H9 (cell line): ENCODE measurements at regions not wholly inside any gene's neighbourhood (a gene's known extent, or its start where the extent isn't known, plus 50 kb on each side); places are given as distances from the start of the nearest gene placed in this dataset.

Experiments used
- DNase-seq: peaks from one replicate; pipeline ENCODE4 v3.0.0-alpha.2; 2017
- H2AFZ ChIP-seq: one replicate; pipeline ENCODE4 v1.6.1; 2013; ENCODE audit warnings: mild to moderate bottlenecking, low read length, control low read depth, moderate library complexity
- H2AK5ac ChIP-seq: 2 replicates; pipeline ENCODE4 v1.6.1; 2013; ENCODE audit warnings: low read length, control low read depth, mixed read lengths; ENCODE audit not compliant: insufficient read length
- H2BK120ac ChIP-seq: one replicate; pipeline ENCODE4 v1.6.1; 2013; ENCODE audit warnings: low read depth, mild to moderate bottlenecking, low read length, control low read depth, inconsistent platforms; ENCODE audit not compliant: poor library complexity, severe bottlenecking
- H2BK12ac ChIP-seq: 2 replicates; pipeline ENCODE4 v1.6.1; 2013; ENCODE audit warnings: low read length, control low read depth, mixed read lengths, low read depth; ENCODE audit not compliant: insufficient read length
- H2BK15ac ChIP-seq: 2 replicates; pipeline ENCODE4 v1.6.1; 2013; ENCODE audit warnings: low read depth, low read length, control low read depth
- H2BK20ac ChIP-seq: one replicate; pipeline ENCODE4 v1.6.1; 2013; ENCODE audit warnings: low read depth, mild to moderate bottlenecking, low read length, control low read depth, inconsistent platforms; ENCODE audit not compliant: poor library complexity, severe bottlenecking
- H2BK5ac ChIP-seq: 2 replicates; pipeline ENCODE4 v1.6.1; 2013; ENCODE audit warnings: low read length, control low read depth, mixed read lengths; ENCODE audit not compliant: insufficient read length
- H3K14ac ChIP-seq: 2 replicates; pipeline ENCODE4 v1.6.1; 2013; ENCODE audit warnings: low read length, control low read depth; ENCODE audit not compliant: insufficient read depth
- H3K18ac ChIP-seq: 2 replicates; pipeline ENCODE4 v1.6.1; 2013; ENCODE audit warnings: low read depth, mild to moderate bottlenecking, mixed read lengths, low read length, control low read depth; ENCODE audit not compliant: insufficient read length
- H3K23ac ChIP-seq: 2 replicates; pipeline ENCODE4 v1.6.1; 2013; ENCODE audit warnings: low read length, control low read depth, mixed read lengths, low read depth; ENCODE audit not compliant: insufficient read length
- H3K23me2 ChIP-seq: 2 replicates; pipeline ENCODE4 v1.6.1; 2013; ENCODE audit warnings: low read depth, mild to moderate bottlenecking, mixed read lengths, low read length, control low read depth; ENCODE audit not compliant: insufficient read length, poor library complexity, severe bottlenecking
- H3K27ac ChIP-seq: 2 replicates; pipeline ENCODE4 v1.5.1; 2013; ENCODE audit warnings: low read length, control low read depth, mixed read lengths, low read depth; ENCODE audit not compliant: insufficient read length
- H3K27me3 ChIP-seq: 2 replicates; pipeline ENCODE4 v1.6.1; 2013; ENCODE audit warnings: low read length, control low read depth, inconsistent platforms; ENCODE audit not compliant: insufficient read depth
- H3K4ac ChIP-seq: 2 replicates; pipeline ENCODE4 v1.6.1; 2013; ENCODE audit warnings: low read depth, mild to moderate bottlenecking, control low read depth, inconsistent platforms, low read length, moderate library complexity
- H3K4me1 ChIP-seq: 2 replicates; pipeline ENCODE4 v1.6.1; 2013; ENCODE audit warnings: low read length, control low read depth, inconsistent platforms; ENCODE audit not compliant: insufficient read depth
- H3K4me2 ChIP-seq: 2 replicates; pipeline ENCODE4 v1.6.1; 2013; ENCODE audit warnings: low read length, control low read depth, mixed read lengths; ENCODE audit not compliant: insufficient read length, insufficient read depth
- H3K56ac ChIP-seq: 2 replicates; pipeline ENCODE4 v1.6.1; 2013; ENCODE audit warnings: low read depth, mild to moderate bottlenecking, mixed read lengths, low read length, control low read depth; ENCODE audit not compliant: insufficient read length
- H3K79me1 ChIP-seq: 2 replicates; pipeline ENCODE4 v1.6.1; 2013; ENCODE audit warnings: low read depth, mild to moderate bottlenecking, moderate library complexity, low read length, control low read depth, inconsistent platforms; ENCODE audit not compliant: insufficient read depth, poor library complexity, severe bottlenecking
- H3K79me2 ChIP-seq: 2 replicates; pipeline ENCODE4 v1.6.1; 2013; ENCODE audit warnings: low read length, control low read depth, inconsistent platforms; ENCODE audit not compliant: insufficient read depth
- H3K9ac ChIP-seq: 2 replicates; pipeline ENCODE4 v1.6.1; 2013; ENCODE audit warnings: low read length, control low read depth, mixed read lengths; ENCODE audit not compliant: insufficient read length; ENCODE audit errors: extremely low read depth
- H3K9me3 ChIP-seq: one replicate; pipeline ENCODE4 v1.6.1; 2013; ENCODE audit warnings: low read depth, low read length, inconsistent platforms; ENCODE audit not compliant: control insufficient read depth
- H3T11ph ChIP-seq: one replicate; pipeline ENCODE4 v1.6.1; 2013; ENCODE audit warnings: mild to moderate bottlenecking, low read length, control low read depth, inconsistent platforms
- H4K20me1 ChIP-seq: one replicate; pipeline ENCODE4 v1.6.1; 2013; ENCODE audit not compliant: control insufficient read depth, insufficient read length, insufficient read depth
- H4K5ac ChIP-seq: 2 replicates; pipeline ENCODE4 v1.6.1; 2013; ENCODE audit warnings: low read depth, mild to moderate bottlenecking, mixed read lengths, low read length, control low read depth; ENCODE audit not compliant: insufficient read length
- H4K8ac ChIP-seq: replicated peaks from 2 replicates; pipeline ENCODE4 v1.6.1; 2013; ENCODE audit warnings: low read length, control low read depth, mixed read lengths, low read depth; ENCODE audit not compliant: insufficient read length
- H4K91ac ChIP-seq: 2 replicates; pipeline ENCODE4 v1.6.1; 2013; ENCODE audit warnings: low read depth, mild to moderate bottlenecking, moderate library complexity, mixed read lengths, low read length, control low read depth; ENCODE audit not compliant: insufficient read length
- H3K27ac Mint-ChIP-seq, 3 experiments: 2 replicates in 2 of 3; 3 replicates in 1 of 3; pipeline ENCODE4 v1.8.0; 2020 to 2021; ENCODE audit warnings: mixed read lengths in 3 of 3, mild to moderate bottlenecking in 1 of 3, moderate library complexity in 1 of 3
- H3K27me3 Mint-ChIP-seq: 2 replicates; pipeline ENCODE4 v1.8.0; 2021; ENCODE audit warnings: low read depth, mild to moderate bottlenecking, moderate library complexity, mixed read lengths
- H3K36me3 Mint-ChIP-seq, 3 experiments: 2 replicates in 2 of 3; 3 replicates in 1 of 3; pipeline ENCODE4 v1.8.0; 2020 to 2021; ENCODE audit warnings: low read depth in 3 of 3, mixed read lengths in 3 of 3; ENCODE audit not compliant: insufficient read depth in 1 of 3
- H3K4me1 Mint-ChIP-seq, 2 experiments: 2 replicates each; pipeline ENCODE4 v1.8.0; 2020; ENCODE audit warnings: mixed read lengths in 2 of 2
- H3K4me3 Mint-ChIP-seq, 2 experiments: 2 replicates in 1 of 2; 3 replicates in 1 of 2; pipeline ENCODE4 v1.8.0; 2020 to 2021; ENCODE audit warnings: mild to moderate bottlenecking in 2 of 2, mixed read lengths in 2 of 2, moderate library complexity in 1 of 2
- H3K9me3 Mint-ChIP-seq, 2 experiments: 2 replicates in 1 of 2; 3 replicates in 1 of 2; pipeline ENCODE4 v1.8.0; 2020; ENCODE audit warnings: mild to moderate bottlenecking in 2 of 2, mixed read lengths in 2 of 2, moderate library complexity in 1 of 2
- CTCF ChIP-seq: fragments of 200-600 bp; sonication (generic); conservative IDR thresholded peaks from 3 replicates; pipeline ENCODE4 v1.8.0; 2021; ENCODE audit warnings: antibody characterized with exemption, mild to moderate bottlenecking
- WGBS: extraction: QIAGEN DNeasy Blood & Tissue Kit; methylation state at CpG from one replicate; pipeline ENCODE4 v1.1.7; 2013; ENCODE audit warnings: missing lambda C conversion rate, low lambda C conversion rate, mixed read lengths; ENCODE audit not compliant: insufficient read length; ENCODE audit errors: extremely low coverage; 5-methylcytosine and 5-hydroxymethylcytosine counted together

GRCh38 chr9:73091909-73092308 lies 59.8 kb upstream of the ANXA1 start:
- Histone ChIP-seq H3K27ac (no peak overlapping the region), H3K79me2 (no peaks in the 10 kb centered on the region), H3K9me3 (no peaks in the 10 kb centered on the region), H3K23ac (no peak overlapping the region), H3K56ac (no peak overlapping the region), H3K27me3 (no peaks in the 10 kb centered on the region), H3K4ac (no peak overlapping the region), H2BK5ac (no peak overlapping the region), H2BK20ac (no peak overlapping the region), H3K23me2 (no peaks in the 10 kb centered on the region), H3T11ph (no peak overlapping the region), H4K20me1 (no peaks in the 10 kb centered on the region), H4K5ac (no peak overlapping the region), H3K14ac (no peak overlapping the region), H2BK15ac (no peak overlapping the region), H2BK12ac (no peak overlapping the region), H2AK5ac (no peak overlapping the region), H2BK120ac (no peak overlapping the region), H3K9ac (no peak overlapping the region), H3K4me2 (no peak overlapping the region), H3K18ac (no peak overlapping the region), H2AFZ (no peak overlapping the region), H4K8ac (no peak overlapping the region), H4K91ac (no peak overlapping the region), H3K4me1 (no peaks in the 10 kb centered on the region), H3K79me1 (no peaks in the 10 kb centered on the region)
- Mint-ChIP-seq H3K4me3 (no peak overlapping the region), H3K4me1 (peaks cover 3 to 8% of the 10 kb centered on the region in 2 experiments; a peak in 3 of 4 replicates), H3K9me3 (no peaks in the 10 kb centered on the region), H3K36me3 (no peaks in the 10 kb centered on the region), H3K27me3 (no peaks in the 10 kb centered on the region), H3K27ac (no peak overlapping the region)
- no peak for TF ChIP-seq CTCF
- no CpG with 5 or more reads among the region's 2 CpGs for WGBS
- no peak for DNase-seq
